B cell (primary cell): ENCODE measurements at regions not wholly inside any gene's neighbourhood (a gene's known extent, or its start where the extent isn't known, plus 50 kb on each side); places are given as distances from the start of the nearest gene placed in this dataset.

Source experiments
- CTCF ChIP-seq: fragments of 200-600 bp; IDR thresholded peaks from one replicate; pipeline ENCODE4 v1.8.0; 2022; ENCODE audit warnings: antibody characterized with exemption, mild to moderate bottlenecking
- EZH2 ChIP-seq: IDR thresholded peaks from 2 replicates; pipeline ENCODE4 v1.6.1; 2012; ENCODE audit warnings: borderline replicate concordance, low read depth, mild to moderate bottlenecking, moderate library complexity, low read length; ENCODE audit not compliant: insufficient read depth, poor library complexity, severe bottlenecking

GRCh38 chr17:79185671-79186070 lies 111.0 kb downstream of the ENGASE start:
- TF ChIP-seq CTCF (no peak), EZH2 (no peak)
